ENCODE measurements at regions not wholly inside any gene's neighbourhood (a gene's known extent, or its start where the extent isn't known, plus 50 kb on each side); places are given as distances from the start of the nearest gene placed in this dataset.

GRCh38 chr2:67213270-67213670, 183.9 kb upstream of the ETAA1 start:
- no peak for DNase-seq

DNA sequence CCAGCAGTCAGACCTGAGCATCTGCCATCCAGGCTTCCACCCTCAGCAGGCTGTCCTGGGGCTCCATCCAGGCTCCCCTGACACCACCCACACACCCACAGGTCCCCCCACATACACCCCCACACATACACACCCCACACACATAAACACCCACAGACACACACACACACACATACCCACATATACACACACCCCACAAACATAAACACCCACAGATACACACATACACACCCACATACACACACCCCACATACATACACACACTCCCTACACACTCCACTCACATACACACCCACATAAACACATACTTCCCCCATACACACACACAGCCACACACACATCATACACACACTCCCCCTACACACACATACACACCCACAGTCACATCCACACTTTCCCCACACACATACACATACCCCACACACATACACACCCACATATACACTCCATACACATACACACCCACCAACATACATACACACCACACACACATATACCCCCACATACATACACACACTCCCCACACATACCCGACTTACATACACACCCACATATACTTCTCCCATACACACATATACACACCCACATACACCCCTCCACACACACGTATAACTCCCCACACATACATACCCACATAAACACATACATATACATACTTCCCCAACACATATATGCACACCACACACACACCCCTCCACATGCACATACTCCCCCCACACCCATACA, 183.3 kb upstream of the ETAA1 start:
- DNase-seq: no peak

DNA sequence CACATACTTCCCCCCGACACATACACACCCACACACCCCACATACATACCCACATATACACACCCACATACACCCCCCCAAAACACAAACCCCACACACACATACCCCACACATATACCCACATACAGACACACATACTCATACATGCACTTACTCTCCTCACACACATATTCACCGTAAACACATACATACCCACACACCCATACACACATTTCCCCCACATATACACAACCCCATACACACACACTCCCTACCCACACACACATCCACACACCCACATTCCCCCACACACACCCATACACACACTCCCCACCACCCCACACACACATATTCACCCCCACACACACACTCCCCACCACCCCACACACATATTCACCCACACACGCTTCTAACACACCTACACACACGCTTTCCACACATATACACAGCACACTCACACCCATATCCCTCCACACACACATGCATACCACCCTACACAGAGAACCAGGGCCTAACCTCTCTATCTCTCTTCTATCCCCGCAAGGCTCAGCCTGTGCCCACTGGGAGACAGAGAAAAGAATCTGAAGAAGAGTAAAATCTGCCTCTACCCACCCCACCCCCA, 182.4 kb upstream of the ETAA1 start:
- no peak for DNase-seq

DNA sequence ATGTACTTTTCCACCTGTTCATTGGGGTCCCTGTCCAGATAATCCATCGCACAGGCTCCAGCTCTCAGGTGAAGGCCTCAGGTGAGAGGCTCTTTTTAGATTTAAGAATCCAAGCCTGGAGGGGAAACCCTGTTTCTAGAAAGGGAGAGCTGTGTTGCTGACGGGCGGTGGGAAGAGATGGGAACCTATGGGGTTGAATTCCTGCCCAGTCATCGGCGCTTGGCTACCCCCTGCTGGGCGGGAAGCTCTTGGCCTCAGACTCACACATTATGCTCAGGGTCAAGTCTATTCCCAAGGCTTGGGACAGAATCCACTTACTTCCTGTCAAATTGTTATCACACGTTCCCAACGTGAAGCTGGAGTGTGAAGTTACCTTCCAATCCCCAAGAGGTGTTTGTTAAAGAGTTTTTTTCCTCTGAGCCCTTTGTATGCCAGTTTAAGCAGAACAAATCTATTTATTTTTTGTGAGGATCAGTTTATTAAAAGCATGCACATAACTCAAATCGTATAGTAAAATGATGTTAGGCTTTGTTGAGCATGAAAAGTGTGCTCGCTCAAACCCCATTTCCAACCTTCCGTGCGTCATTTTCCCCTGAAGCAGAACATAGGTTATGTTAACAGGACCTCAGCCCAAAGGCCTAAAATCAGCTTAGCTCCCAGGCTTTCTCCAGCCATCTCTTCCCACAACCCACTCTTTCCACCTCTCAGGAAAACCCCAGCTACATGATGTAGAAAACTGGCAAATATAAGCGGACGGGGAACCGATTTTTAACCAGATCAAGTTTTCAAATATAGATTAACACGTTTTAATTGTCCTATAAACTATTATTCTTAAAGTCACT, 181.7 kb upstream of the ETAA1 start:
- peak; percentile 37 for DNase-seq

DNA sequence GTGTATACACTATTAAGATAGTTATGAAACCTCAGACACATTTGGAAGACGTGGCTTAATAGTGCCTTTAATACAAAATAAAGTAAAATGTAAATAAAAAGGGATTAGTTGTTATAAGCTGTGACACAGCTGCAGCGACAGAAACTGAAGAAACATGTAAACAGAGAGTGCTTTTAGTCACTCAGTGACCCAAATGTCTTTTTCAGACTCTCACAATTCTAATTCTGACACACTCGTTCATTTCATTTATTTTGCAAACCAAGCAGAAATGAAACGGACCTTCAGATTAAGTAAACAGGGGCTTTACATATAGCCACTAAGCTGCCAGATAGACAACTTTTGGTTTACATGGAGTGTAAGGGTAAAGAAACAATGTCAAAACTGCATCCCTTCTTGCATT, 181.0 kb upstream of the ETAA1 start:
- no peak for DNase-seq

DNA sequence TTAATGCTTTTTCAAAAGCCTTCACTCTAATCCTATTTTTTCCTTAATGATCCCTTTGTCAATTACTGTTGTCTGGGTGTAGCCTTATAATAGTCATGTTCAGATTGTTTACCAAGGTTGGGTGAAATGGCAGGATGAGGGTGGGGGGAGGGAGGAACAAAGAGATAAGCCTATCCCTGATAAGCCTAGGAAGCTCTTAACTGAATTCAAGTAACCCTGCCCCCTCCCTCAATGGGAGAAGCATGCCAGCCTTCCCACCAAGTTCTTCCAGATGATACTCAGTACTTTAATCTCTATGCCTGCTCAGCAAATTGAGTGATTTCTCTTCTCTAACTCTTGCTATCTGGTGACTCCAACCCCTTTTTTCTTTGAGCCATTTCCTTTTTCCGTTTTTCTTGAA, 180.3 kb upstream of the ETAA1 start:
- DNase-seq: no peak

DNA sequence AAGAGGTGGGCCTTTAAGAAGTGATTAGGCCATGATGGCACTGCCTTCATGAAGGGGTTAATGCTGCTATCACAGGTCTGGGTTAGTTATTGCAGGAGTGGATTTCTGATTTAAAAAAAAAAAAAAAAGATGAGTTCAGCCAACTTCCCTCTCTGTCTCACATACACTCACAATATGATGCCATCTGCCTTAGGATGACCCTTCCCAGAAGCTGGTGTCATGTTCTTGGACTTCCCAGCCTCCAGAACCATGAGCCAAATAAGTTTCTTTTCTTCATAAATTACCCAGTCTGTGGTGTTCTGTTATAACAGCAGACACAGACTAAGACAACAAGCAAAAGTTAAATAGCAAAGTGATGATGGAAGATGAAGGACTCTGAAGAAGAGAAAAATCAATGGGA, 179.7 kb upstream of the ETAA1 start:
- no peak for DNase-seq

DNA sequence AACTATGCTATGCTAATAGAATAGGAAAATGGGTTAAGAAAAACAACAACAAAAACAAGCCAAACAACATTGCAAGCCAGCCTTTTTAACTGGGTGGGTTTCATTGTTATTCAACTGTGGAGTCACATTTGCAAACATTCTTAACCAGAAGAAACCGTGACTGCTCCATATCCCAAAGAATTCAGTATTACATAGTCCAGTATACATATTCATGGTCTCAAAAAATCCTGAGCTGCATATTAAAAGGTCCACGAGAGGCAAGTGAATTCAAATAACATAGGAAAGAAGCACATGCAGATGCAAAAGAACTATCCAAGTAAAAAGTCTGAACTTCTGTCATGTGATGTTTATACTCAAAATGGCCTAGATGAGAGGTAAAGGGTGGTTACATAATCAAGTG, 179.1 kb upstream of the ETAA1 start:
- no peak for DNase-seq

DNA sequence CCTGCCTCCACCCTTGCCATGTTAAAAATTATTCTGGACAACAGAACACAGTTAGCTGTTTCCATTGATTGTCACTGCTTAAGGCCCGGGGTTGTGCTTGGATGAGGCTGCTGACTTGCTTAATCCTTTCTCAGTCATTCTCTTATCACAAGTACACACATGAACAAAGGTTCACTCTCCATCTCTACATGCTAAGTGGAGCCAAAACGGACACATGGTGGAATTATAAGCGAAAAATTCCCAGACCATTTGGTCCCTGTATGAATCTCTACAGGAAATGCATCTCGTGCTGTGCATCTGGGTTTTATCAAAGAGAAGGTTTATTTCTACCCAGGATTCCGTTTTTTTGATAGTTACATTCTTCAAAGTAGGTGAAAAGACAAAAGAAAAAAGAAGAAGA, 177.5 kb upstream of the ETAA1 start:
- DNase-seq: no peak

DNA sequence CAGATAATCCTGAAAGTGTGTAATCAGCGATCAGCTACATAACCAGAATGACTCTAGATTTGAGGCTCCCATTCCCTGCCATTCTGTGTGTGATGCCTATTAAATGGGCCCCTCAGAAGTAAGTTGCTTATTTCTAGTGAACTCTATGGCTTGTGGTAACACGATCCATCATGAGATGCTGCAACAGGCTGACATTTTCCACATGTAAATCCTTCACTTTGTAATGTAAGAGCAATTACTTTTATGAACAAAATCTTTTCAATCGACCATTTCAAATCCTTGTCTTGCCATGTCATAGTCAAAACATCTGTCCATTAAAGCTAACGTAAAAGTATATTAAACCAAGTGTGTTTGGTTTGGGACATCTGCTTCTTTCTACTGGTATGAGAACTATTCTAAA, 175.9 kb upstream of the ETAA1 start:
- DNase-seq: no peak

DNA sequence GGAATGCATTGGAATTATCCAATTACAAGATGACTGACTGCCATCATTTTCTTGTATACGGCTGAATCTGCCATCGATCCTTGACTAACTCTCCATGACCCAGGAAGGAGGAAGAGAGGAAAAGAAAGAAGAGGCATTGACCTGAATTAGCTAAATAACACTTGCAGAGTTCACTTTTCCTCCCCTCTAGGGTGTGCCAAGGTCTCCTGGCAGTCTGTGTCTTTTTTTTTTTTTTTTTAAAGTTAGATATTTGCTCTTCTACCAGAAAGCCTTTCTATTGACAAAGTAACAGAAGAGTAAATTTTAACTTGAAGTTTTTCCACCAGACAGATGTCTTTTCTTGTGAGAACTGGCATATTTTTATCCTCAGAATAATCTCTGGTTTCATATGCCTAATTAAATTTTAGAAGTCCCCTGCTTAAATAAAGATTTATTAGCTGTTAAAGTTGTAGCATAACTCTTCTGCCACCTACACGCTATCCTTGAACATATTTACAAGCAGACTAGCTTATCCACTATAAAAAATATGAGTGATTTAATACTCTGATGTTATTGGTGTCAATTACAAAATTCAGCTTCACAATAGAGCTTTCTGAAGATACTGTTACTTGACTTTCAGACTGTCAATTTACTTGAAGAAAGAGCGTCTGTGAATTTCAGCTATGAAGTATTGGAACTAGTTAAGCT, 171.7 kb upstream of the ETAA1 start:
- no peak for DNase-seq

DNA sequence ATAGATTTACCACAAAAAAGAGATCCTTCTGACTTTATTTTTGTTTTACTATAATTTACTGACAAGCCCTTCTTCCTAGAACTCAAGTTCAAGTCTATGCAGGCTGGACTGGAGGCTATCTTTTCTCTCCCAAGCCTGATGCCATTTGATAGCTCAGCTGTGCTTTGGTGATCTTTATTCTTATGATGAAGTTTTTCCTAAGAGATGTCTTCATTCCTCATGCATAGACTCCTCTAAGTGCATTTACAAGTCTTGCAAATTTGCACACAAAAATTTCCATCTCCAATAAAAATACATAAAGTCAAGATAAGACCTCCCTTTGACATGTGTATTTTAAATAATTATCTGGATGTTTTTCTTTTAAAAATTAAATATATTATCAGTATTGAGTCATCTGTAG, 167.4 kb upstream of the ETAA1 start:
- no peak for DNase-seq

DNA sequence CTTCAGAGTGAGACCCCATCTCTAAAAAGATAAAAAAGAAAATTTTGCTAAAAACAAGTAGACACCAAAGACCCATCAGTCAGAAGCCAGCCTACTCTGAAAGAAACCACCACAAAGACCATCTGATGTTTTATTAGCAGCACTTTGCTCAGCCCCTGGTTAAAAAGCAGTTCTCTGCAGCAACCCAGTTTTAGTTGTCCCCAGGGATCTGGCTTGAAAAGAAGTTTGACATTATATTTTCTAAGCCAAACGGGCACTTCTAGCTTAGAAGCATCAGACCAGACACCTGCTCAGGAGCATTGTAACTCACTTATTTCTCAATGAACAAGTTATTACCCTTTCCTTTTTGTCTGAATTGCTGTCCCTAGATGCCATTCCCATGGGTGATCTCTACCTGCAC, 164.2 kb upstream of the ETAA1 start:
- no peak for DNase-seq

DNA sequence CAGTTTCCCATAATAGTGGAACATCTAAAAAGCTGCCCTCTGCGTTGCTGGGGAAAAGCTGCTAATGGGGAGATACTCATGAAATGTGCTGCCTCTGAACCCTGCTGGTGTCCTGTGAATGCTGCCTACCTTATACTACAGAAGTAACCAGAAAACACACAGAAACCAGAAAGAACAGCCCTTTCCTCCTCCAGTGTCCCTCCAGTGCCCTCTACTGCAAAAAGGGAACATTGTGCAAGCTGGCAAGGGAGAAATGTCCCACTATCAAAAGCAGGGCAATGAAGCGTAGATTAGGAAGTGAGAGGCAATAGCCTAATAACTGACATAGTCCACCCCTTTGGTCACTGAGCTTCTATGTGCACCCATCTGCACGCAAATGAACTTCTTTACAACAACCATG, 162.7 kb upstream of the ETAA1 start:
- no peak for DNase-seq

DNA sequence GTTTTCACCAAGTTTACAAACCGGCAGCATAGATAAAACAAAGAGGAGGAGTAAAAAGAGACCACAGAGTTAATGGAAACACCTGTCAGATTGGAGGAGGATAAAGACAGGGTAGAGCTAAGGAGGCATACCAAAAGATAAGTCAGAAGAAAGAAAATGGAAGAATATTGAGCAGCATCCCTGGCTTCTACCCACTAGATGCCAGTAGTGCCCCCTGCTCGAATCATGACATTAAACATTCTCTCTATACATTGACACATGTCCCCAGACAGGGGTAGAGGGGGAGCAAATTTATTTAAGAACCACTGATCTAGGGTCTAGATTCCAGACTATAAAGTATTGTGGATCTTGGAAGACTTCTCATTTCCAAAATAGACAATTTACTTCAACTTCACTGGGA, 159.8 kb upstream of the ETAA1 start:
- DNase-seq: no peak

DNA sequence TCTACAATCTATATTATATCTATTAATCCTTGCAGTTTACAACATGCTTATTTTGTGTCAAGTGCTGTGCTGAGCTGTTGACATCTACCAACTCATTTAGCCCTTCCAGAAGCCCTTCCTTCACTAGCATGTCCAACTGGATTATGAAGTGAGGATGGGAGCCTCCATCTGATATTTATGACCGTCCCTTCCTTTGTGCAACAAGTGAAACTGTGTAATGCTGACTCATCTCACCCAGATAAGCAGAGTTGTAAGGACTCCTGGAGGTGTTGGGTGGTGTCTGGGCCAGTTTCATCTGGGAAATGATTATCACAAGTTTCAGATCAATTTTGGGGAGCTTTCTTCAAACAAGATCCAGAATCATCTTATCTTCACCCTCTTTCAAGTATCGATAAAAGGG, 156.6 kb upstream of the ETAA1 start:
- DNase-seq: no peak

DNA sequence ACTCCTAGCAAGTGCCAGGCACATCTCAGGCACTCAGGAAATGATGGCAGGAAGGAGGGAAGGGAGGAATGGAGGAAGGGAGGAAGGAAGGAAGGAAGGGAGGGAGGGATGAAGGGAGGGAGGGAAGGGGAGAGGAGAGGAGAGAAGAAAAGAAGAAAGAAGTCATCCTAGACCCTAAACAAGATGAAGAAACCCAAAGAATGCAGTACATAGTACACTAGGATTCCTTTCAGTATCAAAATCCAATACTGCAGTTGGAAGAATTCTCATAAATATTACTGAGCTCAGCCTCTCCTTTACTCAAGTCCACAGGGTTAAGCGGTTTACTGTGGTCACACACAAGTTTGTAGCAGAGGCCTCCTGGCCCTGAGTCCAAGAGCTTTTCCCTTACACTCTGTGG, 155.7 kb upstream of the ETAA1 start:
- DNase-seq: no peak

- no peak for DNase-seq
Measured at GRCh38 chr2:67242456-67242855, 154.7 kb upstream of the ETAA1 start.

GRCh38 chr2:67243919-67244318, 153.2 kb upstream of the ETAA1 start:
- no peak for DNase-seq

GRCh38 chr2:67246791-67247190, 150.3 kb upstream of the ETAA1 start:
- no peak for DNase-seq

- no peak for DNase-seq
Measured at GRCh38 chr2:67251741-67252140, 145.4 kb upstream of the ETAA1 start.

GRCh38 chr2:67255933-67256615, 141.1 kb upstream of the ETAA1 start:
- DNase-seq: no peak

DNA sequence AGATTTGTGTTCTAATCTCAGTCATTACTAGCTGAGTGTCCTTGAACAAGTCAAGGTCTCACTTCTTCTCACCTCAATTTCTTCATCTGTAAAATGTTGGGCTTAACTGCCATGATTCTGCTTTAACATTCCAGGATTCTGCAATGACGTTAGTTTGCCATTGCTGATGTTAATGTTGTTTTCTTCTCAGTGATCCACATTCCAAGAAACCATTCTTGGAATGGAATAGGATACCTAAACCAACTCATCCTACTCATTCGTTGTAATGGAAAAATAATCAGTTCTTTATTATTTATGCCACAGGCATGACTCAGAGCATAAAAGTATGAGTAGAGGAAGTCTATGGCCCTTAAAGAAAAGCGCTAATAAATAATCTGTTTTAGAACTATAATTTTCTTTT, 140.2 kb upstream of the ETAA1 start:
- no peak for DNase-seq
